Bronchial epithelial cell (primary cell): ENCODE measurements at regions not wholly inside any gene's neighbourhood (a gene's known extent, or its start where the extent isn't known, plus 50 kb on each side); places are given as distances from the start of the nearest gene placed in this dataset.

Source experiments
- DNase-seq: peaks from one replicate; pipeline ENCODE4 v3.0.0-alpha.2; 2010; ENCODE audit warnings: low read depth
- FAIRE-seq: peaks from 2 replicates; lab custom pipeline; 2011; peaks lifted over from hg19 to GRCh38; lab: Jason Lieb, UNC
- H3K27me3 ChIP-seq: 2 replicates; pipeline ENCODE4 v1.5.1; 2011; ENCODE audit warnings: low read length; ENCODE audit not compliant: control insufficient read depth, insufficient read depth
- H3K36me3 ChIP-seq: 2 replicates; pipeline ENCODE4 v1.5.1; 2011; ENCODE audit warnings: low read length; ENCODE audit not compliant: control insufficient read depth, insufficient read depth
- H3K4me3 ChIP-seq: 2 replicates; pipeline ENCODE4 v1.5.1; 2011; ENCODE audit warnings: mild to moderate bottlenecking, low read depth, low read length, control low read depth
- CTCF ChIP-seq: IDR thresholded peaks from 2 replicates; pipeline ENCODE4 v1.5.1; 2011; ENCODE audit warnings: mild to moderate bottlenecking, moderate library complexity, low read length, control low read depth, inconsistent platforms; ENCODE audit not compliant: insufficient read depth, severe bottlenecking

GRCh38 chr11:116590844-116591570 lies 181.8 kb downstream of the BUD13 start:
- H3K36me3 ChIP-seq: no peaks in the 10 kb centered on the region
- no peaks in the 10 kb centered on the region for H3K27me3 ChIP-seq
- TF ChIP-seq CTCF: no peak
- FAIRE-seq (no peak), DNase-seq (no peak)
- H3K4me3 ChIP-seq: no peak overlapping the region

- no peak overlapping the region for H3K4me3 ChIP-seq
- H3K27me3 ChIP-seq: no peaks in the 10 kb centered on the region
- FAIRE-seq (no peak), DNase-seq (no peak)
- no peak for TF ChIP-seq CTCF
- no peaks in the 10 kb centered on the region for H3K36me3 ChIP-seq
Observed at GRCh38 chr11:116589402-116589801, 183.4 kb downstream of the BUD13 start.

GRCh38 chr11:116586392-116586791 lies 186.4 kb downstream of the BUD13 start:
- FAIRE-seq: no peak

GRCh38 chr11:116582571-116582970 lies 190.2 kb downstream of the BUD13 start:
- peaks cover 21% of the 10 kb centered on the region for H3K27me3 ChIP-seq
- TF ChIP-seq CTCF: no peak
- H3K4me3 ChIP-seq: no peak overlapping the region
- FAIRE-seq: no peak
- no peak for DNase-seq
- no peaks in the 10 kb centered on the region for H3K36me3 ChIP-seq

More at GRCh38 chr11:116586392-116586791, 186.4 kb downstream of the BUD13 start:
- peaks cover 2% of the 10 kb centered on the region for H3K27me3 ChIP-seq
- DNase-seq: no peak
- no peak overlapping the region for H3K4me3 ChIP-seq
- no peak for TF ChIP-seq CTCF
- H3K36me3 ChIP-seq: no peaks in the 10 kb centered on the region

- no peak for TF ChIP-seq CTCF
- FAIRE-seq: no peak
- H3K4me3 ChIP-seq: no peak overlapping the region
- DNase-seq: no peak
- no peaks in the 10 kb centered on the region for H3K36me3 ChIP-seq
- H3K27me3 ChIP-seq: peaks cover 22% of the 10 kb centered on the region
Observed at GRCh38 chr11:116581349-116581748, 191.4 kb downstream of the BUD13 start.

GRCh38 chr11:116580799-116581198 lies 192.0 kb downstream of the BUD13 start:
- H3K27me3 ChIP-seq: peaks cover 22% of the 10 kb centered on the region

More at GRCh38 chr11:116580799-116581198, 192.0 kb downstream of the BUD13 start:
- TF ChIP-seq CTCF: no peak
- Histone ChIP-seq H3K36me3 (no peaks in the 10 kb centered on the region), H3K4me3 (no peak overlapping the region)
- DNase-seq: no peak
- no peak for FAIRE-seq
